BLaER1 (cell line): ENCODE measurements at regions not wholly inside any gene's neighbourhood (a gene's known extent, or its start where the extent isn't known, plus 50 kb on each side); places are given as distances from the start of the nearest gene placed in this dataset.

Source experiments
- H3K27ac ChIP-seq: shearing (Covaris generic); formaldehyde crosslinking; 2 replicates; pipeline ENCODE4 v1.8.1; 2022
- H3K27me3 ChIP-seq: shearing (Covaris generic); formaldehyde crosslinking; 2 replicates; pipeline ENCODE4 v1.8.1; 2022
- H3K36me3 ChIP-seq: shearing (Covaris generic); formaldehyde crosslinking; 2 replicates; pipeline ENCODE4 v1.8.1; 2022
- H3K4me1 ChIP-seq: shearing (Covaris generic); formaldehyde crosslinking; 2 replicates; pipeline ENCODE4 v1.8.1; 2022
- H3K4me2 ChIP-seq: shearing (Covaris generic); formaldehyde crosslinking; 2 replicates; pipeline ENCODE4 v1.8.1; 2022
- H3K4me3 ChIP-seq: shearing (Covaris generic); formaldehyde crosslinking; 2 replicates; pipeline ENCODE4 v1.8.1; 2022
- H3K9ac ChIP-seq: shearing (Covaris generic); formaldehyde crosslinking; 2 replicates; pipeline ENCODE4 v1.8.1; 2022
- H3K9me3 ChIP-seq: shearing (Covaris generic); formaldehyde crosslinking; 2 replicates; pipeline ENCODE4 v1.8.1; 2022
- H4K20me1 ChIP-seq: shearing (Covaris generic); formaldehyde crosslinking; 2 replicates; pipeline ENCODE4 v1.8.1; 2022
- Cebpa-rat ChIP-seq: shearing (Covaris generic); IDR thresholded peaks from 2 replicates; pipeline ENCODE4 v1.8.1; 2022

DNA sequence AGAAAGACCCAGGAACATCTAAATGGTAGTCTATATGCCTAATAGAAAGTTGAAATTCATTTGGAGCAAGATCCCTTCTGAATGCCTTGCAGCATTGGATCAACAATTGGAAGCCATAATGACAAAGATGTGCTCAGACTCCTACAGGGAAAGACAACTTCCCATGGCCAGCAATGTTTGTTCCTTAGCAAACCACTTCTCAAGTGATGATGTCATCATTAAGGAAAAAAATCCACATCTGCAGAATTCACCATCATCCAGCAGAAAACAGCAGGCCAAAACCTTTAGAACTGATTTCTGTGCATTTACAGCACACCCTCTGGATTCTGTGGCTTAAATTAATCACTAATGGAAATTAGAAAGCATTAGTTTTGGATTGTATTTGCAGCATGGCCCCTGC lies 82.4 kb upstream of the ZIC3 start:
- H4K20me1 ChIP-seq, result peaks cover 4% of the 10 kb centered on the region; the same call in 1 of the 2 replicates
- H3K27ac ChIP-seq, result no peak overlapping the region
- no peaks in the 10 kb centered on the region for H3K36me3 ChIP-seq
- no peak overlapping the region for H3K4me2 ChIP-seq
- no peak for TF ChIP-seq Cebpa-rat
- H3K9ac ChIP-seq, result no peak overlapping the region
- no peak overlapping the region for H3K4me3 ChIP-seq
- H3K4me1 ChIP-seq, result no peaks in the 10 kb centered on the region
- H3K27me3 ChIP-seq, result peaks cover 72% of the 10 kb centered on the region
- H3K9me3 ChIP-seq, result peaks cover 9% of the 10 kb centered on the region; the same call in 1 of the 2 replicates

GRCh38 chrX:137482136-137482535 lies 83.8 kb upstream of the ZIC3 start:
- peaks cover 9% of the 10 kb centered on the region; the same call in 1 of the 2 replicates for H3K9me3 ChIP-seq
- H3K27me3 ChIP-seq, result peaks cover 85% of the 10 kb centered on the region
- no peak overlapping the region for H3K4me3 ChIP-seq
- no peaks in the 10 kb centered on the region for H3K4me1 ChIP-seq
- H4K20me1 ChIP-seq, result peaks cover 4% of the 10 kb centered on the region; the same call in 1 of the 2 replicates
- no peak overlapping the region for H3K27ac ChIP-seq
- H3K4me2 ChIP-seq, result no peak overlapping the region
- no peaks in the 10 kb centered on the region for H3K36me3 ChIP-seq
- no peak for TF ChIP-seq Cebpa-rat
- H3K9ac ChIP-seq, result no peak overlapping the region

GRCh38 chrX:137479386-137479785 lies 86.5 kb upstream of the ZIC3 start:
- no peak for TF ChIP-seq Cebpa-rat

DNA sequence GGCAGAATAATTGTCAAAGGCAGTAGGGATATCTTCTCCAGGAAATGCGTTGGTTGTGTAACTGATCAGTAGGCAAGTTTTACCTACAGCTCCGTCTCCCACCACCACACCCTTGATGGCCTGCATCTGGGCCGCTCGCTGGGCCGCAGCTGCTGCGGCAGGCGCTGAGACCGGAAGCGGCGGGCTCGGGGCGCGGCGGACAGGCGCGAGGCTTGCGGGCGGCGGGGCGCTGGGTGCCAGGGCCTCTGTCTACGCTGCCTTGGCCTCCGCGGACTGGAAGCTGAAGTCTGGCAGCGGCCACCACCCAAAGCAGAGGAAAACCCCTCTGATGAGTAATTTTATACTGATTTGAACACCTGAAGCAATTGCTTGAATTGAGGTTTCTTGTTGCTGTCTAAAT lies 124.2 kb upstream of the ZIC3 start:
- TF ChIP-seq Cebpa-rat, result no peak

More at GRCh38 chrX:137479386-137479785, 86.5 kb upstream of the ZIC3 start:
- Histone ChIP-seq H3K4me3 (no peak overlapping the region), H4K20me1 (peaks cover 4% of the 10 kb centered on the region; the same call in 1 of the 2 replicates), H3K36me3 (no peaks in the 10 kb centered on the region), H3K4me1 (no peaks in the 10 kb centered on the region), H3K4me2 (no peak overlapping the region), H3K27me3 (peaks cover 97% of the 10 kb centered on the region), H3K9ac (no peak overlapping the region), H3K27ac (no peak overlapping the region), H3K9me3 (no peaks in the 10 kb centered on the region)

GRCh38 chrX:137432609-137433008 lies 133.3 kb upstream of the ZIC3 start:
- no peak overlapping the region for H3K27ac ChIP-seq
- no peak overlapping the region for H3K4me2 ChIP-seq
- no peaks in the 10 kb centered on the region for H4K20me1 ChIP-seq
- H3K9me3 ChIP-seq, result peaks cover 34% of the 10 kb centered on the region
- no peak overlapping the region for H3K4me3 ChIP-seq
- H3K36me3 ChIP-seq, result no peaks in the 10 kb centered on the region
- no peak overlapping the region for H3K9ac ChIP-seq
- TF ChIP-seq Cebpa-rat, result no peak
- peaks cover 24% of the 10 kb centered on the region for H3K27me3 ChIP-seq
- 0 out of 2 replicates have a peak, but pooled peaks cover 4% of the 10 kb centered on the region for H3K4me1 ChIP-seq

More for the DNA sequence above, 124.2 kb upstream of the ZIC3 start:
- Histone ChIP-seq H3K36me3 (no peaks in the 10 kb centered on the region), H3K4me3 (no peak overlapping the region), H4K20me1 (peaks cover 7% of the 10 kb centered on the region; the same call in 1 of the 2 replicates), H3K9ac (no peak overlapping the region), H3K4me2 (no peak overlapping the region), H3K9me3 (peaks cover 6% of the 10 kb centered on the region), H3K27me3 (peaks cover 69% of the 10 kb centered on the region), H3K27ac (no peak overlapping the region), H3K4me1 (no peaks in the 10 kb centered on the region)

DNA sequence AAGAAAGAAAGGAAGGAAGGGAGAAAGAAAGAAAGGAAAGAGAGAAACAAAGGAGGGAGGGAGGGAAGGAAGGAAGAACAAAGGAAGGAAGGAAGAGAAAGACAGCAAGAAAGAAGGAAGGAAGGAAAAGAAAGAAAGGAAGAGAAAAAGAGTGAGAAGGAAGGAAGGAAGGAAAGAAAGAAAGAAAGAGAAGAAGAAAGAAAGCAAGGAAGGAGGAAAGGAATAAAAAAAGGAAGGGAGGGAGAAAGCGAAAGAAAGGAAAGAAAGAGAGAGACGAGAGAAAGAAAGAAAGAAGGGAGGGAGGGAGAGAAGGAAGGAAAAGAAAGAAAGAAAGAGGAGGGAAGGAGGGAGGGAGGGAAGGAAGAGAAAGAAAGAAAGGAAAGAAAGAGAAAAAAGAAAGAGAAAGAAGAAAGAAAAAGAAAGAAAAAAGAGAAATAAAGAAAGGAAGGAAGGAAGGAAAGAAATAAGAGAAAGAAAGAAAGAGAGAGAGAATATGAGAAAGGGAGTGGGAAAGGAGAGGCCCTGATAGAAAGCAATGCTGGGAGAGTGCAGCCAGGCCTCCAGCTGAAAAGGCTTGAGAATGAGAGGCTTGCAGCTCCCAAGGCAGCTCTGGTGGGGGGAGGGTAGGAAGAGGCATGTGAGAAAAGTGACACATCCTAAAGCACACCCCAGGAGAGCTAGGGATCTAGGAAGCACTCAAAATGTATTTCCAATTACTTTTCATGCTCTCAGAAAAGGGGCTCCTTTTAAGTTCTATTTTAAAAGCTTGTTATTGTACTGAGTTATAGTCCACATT lies 134.0 kb upstream of the ZIC3 start:
- no peak overlapping the region for H3K27ac ChIP-seq
- no peaks in the 10 kb centered on the region for H4K20me1 ChIP-seq
- no peaks in the 10 kb centered on the region for H3K36me3 ChIP-seq
- no peak overlapping the region for H3K9ac ChIP-seq
- peaks cover 26% of the 10 kb centered on the region for H3K27me3 ChIP-seq
- H3K9me3 ChIP-seq, result peaks cover 42% of the 10 kb centered on the region
- H3K4me2 ChIP-seq, result no peak overlapping the region
- TF ChIP-seq Cebpa-rat, result no peak
- H3K4me3 ChIP-seq, result no peak overlapping the region
- 0 out of 2 replicates have a peak, but pooled peaks cover 4% of the 10 kb centered on the region for H3K4me1 ChIP-seq

DNA sequence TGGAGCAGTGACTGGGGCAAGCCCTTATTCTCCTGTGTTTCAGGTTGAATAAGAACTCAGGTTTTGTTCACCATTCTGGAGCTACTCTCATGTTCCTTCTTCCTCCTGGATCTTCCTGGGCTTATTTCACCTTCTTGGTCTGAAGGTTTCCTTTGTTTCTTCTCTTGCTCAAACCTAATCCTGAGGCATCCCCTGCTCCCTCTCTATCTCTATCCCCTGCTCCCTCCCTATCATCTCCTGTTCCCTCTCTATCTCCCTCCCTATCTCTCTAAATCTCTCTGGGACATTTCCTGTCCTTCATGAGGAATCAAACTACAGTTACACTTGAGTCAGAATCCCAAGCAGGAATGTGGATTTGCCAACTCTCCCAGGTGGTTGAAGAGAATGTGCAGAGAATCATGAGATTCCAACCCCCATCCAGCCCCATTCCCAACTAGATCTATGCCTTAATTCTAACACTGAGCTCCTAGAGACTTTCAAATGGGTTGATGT lies 134.9 kb upstream of the ZIC3 start:
- Histone ChIP-seq H3K9ac (no peak overlapping the region), H3K4me1 (0 out of 2 replicates have a peak, but pooled peaks cover 4% of the 10 kb centered on the region), H4K20me1 (no peaks in the 10 kb centered on the region), H3K27me3 (peaks cover 33% of the 10 kb centered on the region), H3K9me3 (peaks cover 45% of the 10 kb centered on the region), H3K27ac (no peak overlapping the region), H3K36me3 (no peaks in the 10 kb centered on the region), H3K4me2 (no peak overlapping the region), H3K4me3 (no peak overlapping the region)
- no peak for TF ChIP-seq Cebpa-rat

GRCh38 chrX:137430301-137430700 lies 135.6 kb upstream of the ZIC3 start:
- Histone ChIP-seq H3K9me3 (peaks cover 51% of the 10 kb centered on the region), H3K4me3 (no peak overlapping the region), H3K36me3 (no peaks in the 10 kb centered on the region), H3K27ac (no peak overlapping the region), H3K27me3 (peaks cover 40% of the 10 kb centered on the region), H3K4me2 (no peak overlapping the region), H4K20me1 (no peaks in the 10 kb centered on the region), H3K4me1 (0 out of 2 replicates have a peak, but pooled peaks cover 4% of the 10 kb centered on the region), H3K9ac (no peak overlapping the region)
- TF ChIP-seq Cebpa-rat, result no peak

- no peaks in the 10 kb centered on the region for H4K20me1 ChIP-seq
- H3K4me2 ChIP-seq, result no peak overlapping the region
- peaks cover 47% of the 10 kb centered on the region for H3K9me3 ChIP-seq
- peaks cover 48% of the 10 kb centered on the region for H3K27me3 ChIP-seq
- H3K4me3 ChIP-seq, result no peak overlapping the region
- no peak overlapping the region for H3K9ac ChIP-seq
- no peak for TF ChIP-seq Cebpa-rat
- no peak overlapping the region for H3K27ac ChIP-seq
- no peaks in the 10 kb centered on the region for H3K36me3 ChIP-seq
- 0 out of 2 replicates have a peak, but pooled peaks cover 4% of the 10 kb centered on the region for H3K4me1 ChIP-seq
Observed at GRCh38 chrX:137428766-137429591, 136.9 kb upstream of the ZIC3 start.
